Inferior parietal cortex (tissue), 1 donor: ENCODE measurements at regions not wholly inside any gene's neighbourhood (a gene's known extent, or its start where the extent isn't known, plus 50 kb on each side); places are given as distances from the start of the nearest gene placed in this dataset.
"Not testable (repeated sequence)": the region's sequence is repeated elsewhere in the genome, so short reads cannot be mapped to it uniquely, and the experiment has no call there.

Experiments used
- DNase-seq: peaks from one replicate; pipeline ENCODE4 v3.0.0-alpha.2; 2016; ENCODE audit errors: extremely low spot score

DNA sequence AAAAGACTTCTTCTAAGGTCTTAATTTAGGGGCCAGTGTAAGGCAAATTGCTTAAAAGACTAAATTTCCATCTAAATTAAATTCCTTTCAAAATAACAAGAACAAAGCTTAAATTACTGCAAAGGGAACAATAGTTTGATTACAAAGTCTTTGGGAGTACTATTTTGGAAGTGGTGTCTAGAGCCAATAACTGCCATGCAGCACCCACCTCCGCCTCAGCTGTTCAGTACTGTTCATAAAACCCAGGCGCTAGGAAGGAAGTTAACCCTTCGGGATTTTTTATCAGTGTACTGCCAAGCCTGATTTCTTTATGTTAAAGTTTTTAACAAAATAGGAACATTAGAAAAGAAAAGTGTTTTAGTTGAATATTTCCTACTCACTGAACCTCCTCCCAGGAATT is 210.1 kb downstream of the LIG4 start:
- peak; percentile 35 for DNase-seq

DNA sequence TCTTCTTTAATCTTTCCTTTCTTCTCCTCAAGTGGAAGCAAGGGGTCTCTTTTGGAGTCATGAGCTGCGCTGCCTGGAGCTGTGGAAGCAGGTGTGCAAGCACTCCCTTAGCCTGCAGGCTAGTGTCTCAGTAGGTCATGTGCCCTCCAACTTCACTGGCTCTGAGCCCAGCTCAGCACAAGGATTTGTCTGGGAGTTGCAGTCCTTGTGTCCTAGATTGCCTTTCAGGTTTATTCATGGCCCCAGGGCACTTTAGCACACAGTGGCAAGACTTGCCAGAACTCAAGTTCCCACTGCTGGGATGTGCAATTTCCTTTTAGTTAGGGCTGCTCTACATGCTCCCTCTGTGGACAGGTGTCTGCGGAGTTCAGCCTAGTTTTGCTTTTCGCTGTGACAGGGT is 211.7 kb downstream of the LIG4 start:
- DNase-seq: no peak

DNA sequence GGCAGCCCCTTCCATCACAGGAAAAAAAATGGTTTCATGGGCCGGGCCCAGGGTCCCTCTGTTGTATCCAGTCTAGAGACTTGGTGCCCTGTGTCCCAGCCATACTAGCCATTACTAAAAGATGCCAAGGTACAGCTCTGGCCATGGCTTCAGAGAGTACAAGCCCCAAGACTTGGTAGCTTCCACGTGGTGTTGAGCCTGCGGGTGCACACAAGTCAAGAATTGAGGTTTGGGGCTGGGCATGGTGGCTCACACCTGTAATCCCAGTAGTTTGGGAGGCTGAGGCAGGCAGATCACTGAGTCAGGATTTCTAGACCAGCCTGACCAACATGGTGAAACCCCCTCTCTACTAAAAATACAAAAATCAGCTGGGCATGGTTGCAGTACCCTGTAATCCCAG is 214.3 kb downstream of the LIG4 start:
- DNase-seq: no peak

DNA sequence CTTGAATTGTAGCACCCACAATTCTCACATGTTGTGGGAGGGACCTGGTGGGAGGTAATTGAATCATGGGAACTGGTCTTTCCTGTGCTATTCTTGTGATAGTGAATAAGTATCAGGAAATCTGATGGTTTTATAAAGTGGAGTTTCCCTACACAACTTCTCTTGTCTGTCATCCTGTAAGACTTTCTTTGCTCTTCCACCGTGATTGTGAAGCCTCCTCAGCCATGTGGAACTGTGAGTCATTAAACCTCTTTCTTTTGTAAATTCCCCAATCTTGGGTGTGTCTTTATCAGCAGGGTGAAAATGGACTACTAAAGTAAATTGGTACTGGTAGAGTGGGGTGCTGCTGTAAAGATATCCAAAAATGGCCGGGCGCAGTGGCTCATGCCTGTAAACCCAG is 215.6 kb downstream of the LIG4 start:
- DNase-seq: no peak

DNA sequence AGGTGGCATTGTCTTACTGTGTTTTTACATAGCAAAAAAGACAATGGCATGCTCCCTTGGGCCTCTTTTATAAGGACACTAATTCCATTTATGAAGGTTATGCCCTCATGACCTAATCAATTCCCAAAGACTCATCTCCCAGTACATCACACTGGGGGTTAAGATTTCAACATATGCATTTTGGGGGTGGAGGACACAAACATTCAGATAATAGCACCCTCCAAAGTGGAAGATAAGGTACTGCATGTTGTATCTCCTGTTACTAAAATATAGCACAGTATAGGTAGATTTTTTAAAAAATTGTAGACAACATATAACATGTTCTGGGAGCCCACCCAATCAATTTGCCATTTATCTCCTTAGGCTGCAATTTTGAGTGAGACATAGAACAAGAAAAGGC is 221.2 kb downstream of the LIG4 start:
- no peak for DNase-seq

DNA sequence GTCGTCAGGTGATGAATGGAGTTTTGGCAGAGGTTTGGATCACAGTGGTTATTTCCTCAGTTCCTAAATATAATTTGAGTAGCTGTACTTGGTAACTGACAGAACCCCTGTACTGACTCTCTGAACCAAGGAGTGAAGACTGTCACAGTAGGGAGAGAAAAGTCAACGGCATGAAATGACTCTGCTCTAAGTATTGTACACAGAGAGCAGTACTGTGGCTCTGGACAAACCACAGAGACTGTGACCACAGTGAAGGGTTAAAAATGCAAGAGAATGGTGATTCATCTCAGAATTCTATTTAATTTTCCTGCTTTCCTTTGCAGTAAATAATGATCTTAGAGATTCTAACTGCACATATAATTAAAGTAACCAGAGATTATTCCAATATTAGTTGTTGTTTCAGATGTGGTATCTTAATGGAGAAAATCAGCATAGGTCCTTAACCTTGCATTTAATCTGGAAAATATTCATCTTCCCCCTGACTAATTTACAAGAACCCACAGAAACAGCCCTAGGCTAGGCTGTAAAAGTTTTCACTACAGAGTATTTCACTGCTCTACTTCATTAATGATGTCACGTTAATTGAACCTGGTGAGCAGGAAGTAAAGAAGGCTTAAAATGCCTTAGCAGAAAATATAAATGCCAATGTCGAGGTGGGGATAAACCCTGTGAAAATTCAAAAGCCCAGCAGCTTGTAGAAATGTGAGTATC is 221.9 kb downstream of the LIG4 start:
- no peak for DNase-seq

DNA sequence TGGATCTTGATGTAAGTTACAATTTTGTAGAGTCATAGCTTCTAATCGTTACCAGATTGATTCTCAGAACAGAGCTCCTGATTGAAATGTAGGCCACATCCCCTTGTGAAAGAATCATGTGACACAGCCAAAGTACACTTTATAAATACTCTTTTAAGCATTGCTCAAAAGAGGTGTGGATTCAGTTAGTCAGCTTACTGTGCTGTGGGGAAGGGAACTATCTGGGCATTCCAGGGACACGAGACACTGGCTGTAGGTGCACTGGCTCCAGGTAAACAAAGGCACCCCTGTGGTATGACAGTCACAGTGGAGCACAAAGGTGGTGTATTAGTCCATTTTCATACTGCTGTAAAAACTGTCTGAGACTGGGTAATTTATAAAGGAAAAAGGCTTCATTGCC is 222.8 kb downstream of the LIG4 start:
- no peak for DNase-seq

DNA sequence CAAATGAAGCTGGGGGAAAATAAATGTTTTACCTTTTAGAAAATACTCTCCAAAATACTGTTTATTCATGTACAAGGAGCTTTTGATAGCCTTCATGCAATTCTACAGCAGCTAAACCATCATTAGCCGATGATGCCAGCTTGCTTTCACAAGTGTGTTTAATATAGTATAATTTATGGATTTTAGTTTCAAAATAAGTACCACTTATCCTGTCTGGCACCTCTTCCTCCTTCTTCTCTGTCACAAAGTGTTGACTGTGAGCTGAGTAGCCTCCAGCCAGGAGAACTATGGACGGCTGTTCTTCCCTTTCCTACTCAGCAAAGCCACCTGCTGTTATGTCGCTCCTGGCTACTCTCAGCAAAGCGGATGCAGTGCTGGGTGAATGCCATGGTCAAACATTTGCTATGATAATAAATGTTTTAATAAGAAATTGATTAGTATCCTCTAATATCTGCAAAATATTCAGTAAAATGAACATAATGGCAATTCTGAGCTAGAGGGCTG is 238.2 kb downstream of the LIG4 start:
- no peak for DNase-seq

DNA sequence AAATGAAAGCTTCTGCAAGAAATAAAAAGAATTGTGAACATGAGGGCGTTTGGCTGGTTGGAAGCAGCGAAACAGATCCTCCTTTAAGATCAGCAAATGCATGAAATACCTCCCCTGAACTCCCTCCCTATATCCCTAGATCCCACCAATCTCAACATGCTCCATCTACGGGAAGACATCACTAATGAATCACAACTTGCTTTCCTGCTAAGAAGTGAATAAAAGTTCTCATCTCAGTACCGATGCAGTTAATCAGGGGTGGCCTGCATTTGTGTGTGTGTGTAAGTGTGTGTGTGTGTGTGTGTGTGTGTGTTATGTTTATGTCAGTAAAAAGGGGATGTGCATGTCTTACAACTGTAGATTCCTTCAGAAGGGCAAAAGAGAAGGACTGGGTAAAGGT is 238.7 kb downstream of the LIG4 start:
- DNase-seq: no peak

DNA sequence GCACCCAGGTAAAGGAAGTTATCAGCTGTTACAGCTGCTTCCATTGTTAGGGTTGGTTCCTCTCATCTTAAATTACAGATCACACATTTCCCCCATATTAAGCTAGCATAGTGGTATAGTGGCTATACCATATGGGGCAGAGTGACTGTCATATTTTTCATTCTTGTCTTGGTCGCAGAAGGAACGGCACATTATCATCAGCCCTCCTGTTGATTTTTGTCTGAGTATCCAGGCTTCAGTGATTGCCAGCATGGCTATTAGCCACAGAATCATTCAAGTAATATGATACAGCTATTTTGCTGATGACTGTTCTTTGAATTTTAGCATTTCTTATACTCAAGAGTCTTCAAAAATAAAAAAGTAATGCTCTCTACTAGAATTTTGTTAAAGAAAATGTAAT is 240.9 kb downstream of the LIG4 start:
- no peak for DNase-seq

DNA sequence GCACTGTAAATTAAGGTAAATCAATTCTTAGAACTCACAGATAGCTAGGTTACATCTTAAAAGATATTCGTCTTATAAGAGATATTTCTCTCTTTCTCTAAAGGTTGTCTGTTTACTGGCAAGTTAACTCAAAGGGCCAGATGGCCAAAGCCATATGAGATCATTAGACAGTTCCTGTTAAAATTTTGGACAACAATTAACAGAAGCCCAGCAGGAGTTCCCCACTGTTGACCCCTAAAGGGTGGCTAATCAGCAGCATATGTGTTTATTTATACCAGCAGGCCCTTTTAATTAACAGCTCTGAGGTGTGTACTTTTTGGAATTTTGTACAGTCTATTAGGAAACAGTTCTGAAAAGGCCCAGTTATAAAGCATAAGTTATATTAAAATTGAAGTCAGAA is 245.8 kb downstream of the LIG4 start:
- no peak for DNase-seq

DNA sequence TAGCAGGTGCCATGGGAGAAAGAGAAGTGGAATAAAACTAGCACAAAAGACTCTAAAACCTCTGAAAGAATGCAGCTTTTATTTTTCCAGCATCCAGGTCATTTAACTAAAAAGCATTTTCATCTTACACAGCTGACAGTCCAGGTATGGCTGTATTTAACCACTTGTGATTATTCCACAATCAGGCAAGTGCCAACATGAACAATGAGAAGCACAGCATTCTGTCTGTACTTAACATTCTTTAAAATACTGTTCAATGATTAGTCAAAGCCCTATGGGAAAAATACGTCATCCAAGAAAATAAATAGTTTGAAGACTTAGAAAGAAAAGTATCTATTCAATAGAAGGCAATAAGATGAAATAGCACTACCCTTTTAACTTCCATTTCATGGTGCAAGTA is 246.9 kb downstream of the LIG4 start:
- no peak for DNase-seq

DNA sequence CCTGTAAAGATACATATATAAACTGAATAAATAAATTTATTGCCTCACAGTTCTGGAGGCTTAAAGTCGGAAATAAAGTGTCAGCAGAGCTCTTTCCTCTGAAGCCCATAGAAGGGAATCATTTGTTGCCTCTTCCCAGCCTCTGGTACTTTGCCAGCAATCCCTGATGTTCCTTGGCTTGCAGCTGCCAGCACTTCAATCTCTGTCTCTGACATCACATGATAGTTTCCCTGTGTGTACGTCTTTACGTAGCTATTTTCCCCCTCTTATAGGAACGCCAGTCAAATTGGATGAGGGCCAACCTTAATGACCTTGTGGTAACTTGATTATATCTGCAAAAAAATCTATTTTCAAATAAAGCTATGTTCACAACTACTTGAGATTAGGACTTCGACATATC is 250.9 kb downstream of the LIG4 start:
- no peak for DNase-seq

DNA sequence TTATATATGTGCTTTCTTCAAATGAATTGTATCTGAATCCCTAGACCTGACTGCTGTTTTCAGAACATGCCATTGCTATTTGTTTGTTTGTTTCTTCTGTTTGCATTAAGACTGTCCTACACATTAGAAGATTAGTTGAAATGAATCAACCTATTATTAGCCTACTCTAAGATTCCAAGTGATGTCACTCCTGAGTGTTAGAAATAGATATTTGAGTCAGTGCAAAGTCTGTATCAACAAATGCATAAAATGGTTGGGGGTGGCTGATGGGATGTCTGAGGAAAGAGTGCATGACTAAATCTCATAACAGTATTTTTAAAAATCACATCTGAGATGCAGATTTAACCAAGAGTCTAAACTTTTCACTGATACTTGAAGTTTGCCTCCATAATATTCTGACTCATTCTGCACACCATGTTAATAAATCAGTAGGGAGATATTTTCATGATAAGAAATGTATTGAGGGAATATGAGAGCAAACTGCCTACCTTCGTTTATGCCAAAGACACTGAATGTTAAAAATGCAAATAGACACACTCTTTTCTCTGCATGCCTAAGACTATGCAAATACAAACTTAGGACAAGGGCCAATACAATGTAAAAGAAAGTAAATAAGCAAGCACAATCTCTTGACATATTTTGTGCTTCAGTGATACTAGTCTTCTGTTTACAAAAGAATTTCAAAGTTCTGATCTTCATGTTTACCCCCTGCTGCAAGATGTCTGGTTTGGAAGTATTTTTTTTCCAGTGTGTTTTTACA is 253.3 kb downstream of the LIG4 start:
- no peak for DNase-seq

DNA sequence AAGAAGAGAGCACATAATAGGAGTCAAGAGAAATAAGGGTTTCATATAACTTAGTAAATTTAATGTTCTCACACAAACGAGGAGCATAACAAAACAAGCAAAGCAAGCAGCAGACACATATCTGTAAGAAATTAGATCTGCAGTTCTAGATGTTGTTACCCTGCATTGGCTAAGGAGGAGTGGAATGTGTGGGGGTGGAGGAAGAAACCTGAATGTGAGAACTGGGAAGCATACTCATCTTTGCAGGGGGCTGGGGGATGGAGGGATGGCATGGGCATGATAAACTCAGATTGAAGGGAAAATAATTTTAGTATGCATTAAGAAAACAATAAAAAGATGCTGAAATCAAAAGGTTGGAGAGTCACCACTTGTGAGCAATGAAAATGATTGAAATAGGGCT is 255.0 kb downstream of the LIG4 start:
- DNase-seq: no peak

DNA sequence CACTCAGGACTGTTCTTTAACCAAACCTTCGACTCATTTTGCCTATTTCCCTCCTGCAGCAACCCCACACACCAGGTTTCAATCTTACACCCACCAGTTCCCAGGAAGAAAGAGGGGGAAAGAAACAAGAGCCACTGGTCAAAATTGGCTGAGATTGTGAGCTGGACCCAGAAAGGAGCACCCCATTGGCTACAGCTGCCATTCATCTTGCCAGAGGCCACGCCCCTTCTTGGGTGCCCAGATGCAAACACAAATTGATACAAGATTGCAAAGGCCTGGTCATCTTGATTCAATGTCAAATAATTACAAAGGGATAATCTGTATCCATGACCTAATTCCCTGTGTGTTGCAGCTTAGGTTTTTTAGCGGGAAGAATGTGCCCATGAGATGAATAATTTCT is 258.4 kb downstream of the LIG4 start:
- no peak for DNase-seq

DNA sequence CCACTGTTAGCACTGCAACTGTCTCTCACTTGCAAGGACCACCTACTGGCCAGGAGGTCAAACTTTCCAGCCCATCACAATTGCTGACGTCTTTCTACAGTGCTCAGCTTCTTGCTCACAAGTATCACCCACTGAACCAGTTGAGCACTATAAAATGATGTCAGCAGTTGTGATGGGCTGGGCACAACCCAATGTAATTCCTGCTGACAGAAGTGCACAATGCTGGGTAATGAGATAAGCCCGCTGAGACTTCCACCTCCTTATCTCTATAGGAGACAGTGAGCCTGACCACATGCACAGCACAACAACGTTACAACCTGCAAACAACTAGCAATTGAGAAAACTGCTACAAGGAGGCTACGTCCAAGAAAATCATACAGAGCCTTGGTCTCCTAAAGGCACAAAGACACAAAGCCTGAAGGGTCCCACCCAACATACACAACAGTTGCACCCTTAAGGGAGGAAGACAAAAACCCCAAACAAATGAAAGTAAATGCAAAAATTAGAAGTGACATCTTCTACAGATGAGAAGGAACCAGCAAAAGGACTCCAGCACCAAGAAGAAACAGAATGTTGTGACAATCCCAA is 273.2 kb downstream of the LIG4 start:
- DNase-seq: peak; percentile 68

DNA sequence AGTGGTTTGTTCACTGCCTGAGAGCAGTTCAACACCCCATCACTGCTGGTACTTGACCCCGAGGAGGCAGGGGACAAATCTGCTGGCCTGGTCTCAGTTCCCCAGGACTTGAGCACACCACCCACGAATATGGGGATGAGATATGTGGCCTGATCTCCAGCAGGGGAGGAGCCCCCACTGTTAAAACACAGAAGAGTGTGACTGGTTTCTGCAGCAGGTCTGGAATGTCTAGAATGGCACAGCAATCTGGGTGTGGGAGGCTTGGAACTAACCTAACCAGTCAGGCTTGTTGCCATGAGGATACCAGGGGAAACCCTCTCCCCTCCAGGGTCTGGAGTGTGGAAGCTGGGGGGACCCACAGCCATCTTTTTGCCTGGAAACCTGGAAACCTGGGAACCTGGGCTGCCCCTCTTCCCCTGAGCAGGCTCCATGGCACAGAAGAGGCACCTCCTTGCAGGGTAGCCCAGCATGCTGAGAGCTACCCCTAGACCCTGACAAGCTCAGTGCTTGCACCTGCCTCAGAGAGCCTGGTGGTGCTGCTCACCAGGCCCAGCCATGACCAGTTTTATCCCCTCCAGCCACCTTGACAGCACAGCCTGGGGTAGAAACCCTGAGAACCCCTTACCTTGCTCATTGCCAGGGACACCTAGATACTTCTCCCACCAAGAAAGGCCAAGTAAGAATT is 273.8 kb downstream of the LIG4 start:
- DNase-seq: no peak

DNA sequence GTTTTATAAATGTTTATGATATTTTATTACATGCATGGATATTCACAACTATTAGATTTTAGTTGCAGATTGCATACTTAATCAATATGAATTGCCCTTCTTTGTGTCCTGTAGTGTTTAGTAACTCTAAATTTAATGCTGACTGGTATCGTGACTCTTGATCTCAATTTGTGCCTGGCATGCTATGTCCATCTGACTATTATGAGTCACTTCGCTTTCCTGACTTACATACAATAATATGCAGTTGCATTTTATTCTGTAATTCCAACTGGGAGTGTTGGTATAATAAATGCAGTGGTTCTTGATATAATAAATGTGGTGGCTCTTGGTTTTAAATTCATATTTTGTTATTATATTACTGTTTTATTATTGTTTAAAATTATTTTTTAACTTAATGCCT is 277.5 kb downstream of the LIG4 start:
- DNase-seq: no peak

DNA sequence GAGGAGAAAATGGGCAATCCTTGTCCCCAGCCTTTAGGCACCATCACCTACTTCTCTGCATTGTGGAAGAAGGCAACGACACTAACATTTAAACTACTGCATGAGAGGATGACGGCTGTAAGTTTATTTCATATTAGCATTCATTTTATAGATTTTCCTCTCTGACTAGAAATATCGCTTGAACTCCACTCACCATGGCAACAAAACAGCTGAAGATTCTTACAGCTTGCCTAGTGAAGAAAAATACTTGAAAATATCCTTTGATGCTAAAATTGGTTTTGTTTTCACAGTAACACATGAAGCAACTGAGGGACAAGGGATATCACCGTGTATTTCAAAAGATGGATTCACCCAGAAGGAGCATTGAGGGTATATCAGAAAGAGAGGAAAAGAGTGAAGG is 284.3 kb downstream of the LIG4 start:
- peak; percentile 17 for DNase-seq

DNA sequence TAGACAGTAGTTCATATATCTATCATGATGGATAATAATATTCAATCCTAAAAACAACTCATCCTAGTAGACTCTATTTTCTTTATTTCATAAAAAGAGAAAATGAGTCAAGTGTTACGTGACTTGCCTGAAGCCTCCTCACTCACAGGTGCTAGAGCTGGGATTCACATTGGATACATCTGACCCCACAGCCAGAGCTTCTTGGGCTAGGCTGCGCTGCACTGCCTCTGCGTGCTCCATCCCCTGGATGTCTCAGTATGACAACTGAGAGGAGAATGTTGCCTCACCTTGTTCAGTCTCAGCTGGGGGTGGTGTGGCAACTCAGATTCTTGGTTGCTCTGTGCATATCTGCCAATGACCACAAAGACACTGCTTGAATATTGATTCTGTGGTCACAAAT is 286.6 kb downstream of the LIG4 start:
- no peak for DNase-seq

DNA sequence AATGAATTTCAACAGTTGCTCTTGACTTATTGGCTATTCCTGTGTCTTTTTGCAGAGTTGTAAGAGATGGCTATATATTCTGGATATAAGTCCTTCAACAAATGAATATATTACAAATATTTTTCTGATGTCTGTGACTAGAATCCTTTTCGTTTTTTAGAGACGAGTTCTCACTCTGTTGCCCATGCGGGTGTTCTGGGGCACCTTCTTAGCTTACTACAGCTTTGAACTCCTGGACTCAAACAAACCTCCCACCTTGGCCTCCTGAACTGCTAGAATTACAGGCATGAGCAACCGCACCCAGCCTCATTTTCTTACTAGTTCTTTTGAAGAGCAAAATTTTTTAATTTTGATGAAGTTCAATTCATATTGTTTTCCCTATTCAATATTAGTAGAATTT is 287.8 kb downstream of the LIG4 start:
- DNase-seq: no peak

DNA sequence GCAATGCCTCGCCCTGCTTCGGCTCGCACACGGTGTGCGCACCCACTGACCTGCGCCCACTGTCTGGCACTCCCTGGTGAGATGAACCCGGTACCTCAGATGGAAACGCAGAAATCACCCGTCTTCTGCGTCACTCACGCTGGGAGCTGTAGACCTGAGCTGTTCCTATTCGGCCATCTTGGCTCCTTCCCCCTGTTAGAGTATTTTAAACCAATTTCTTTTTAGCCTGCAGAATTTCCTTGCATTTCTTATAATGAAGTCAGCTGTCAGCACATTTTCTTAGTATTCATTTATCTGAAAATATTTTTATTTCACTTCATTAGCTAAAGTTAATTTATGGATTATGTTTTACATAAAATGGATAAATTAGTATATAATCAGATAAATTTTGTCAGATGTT is 288.8 kb downstream of the LIG4 start:
- DNase-seq: not testable (repeated sequence)
